ENCODE measurements at regions not wholly inside any gene's neighbourhood (a gene's known extent, or its start where the extent isn't known, plus 50 kb on each side); places are given as distances from the start of the nearest gene placed in this dataset.

DNA sequence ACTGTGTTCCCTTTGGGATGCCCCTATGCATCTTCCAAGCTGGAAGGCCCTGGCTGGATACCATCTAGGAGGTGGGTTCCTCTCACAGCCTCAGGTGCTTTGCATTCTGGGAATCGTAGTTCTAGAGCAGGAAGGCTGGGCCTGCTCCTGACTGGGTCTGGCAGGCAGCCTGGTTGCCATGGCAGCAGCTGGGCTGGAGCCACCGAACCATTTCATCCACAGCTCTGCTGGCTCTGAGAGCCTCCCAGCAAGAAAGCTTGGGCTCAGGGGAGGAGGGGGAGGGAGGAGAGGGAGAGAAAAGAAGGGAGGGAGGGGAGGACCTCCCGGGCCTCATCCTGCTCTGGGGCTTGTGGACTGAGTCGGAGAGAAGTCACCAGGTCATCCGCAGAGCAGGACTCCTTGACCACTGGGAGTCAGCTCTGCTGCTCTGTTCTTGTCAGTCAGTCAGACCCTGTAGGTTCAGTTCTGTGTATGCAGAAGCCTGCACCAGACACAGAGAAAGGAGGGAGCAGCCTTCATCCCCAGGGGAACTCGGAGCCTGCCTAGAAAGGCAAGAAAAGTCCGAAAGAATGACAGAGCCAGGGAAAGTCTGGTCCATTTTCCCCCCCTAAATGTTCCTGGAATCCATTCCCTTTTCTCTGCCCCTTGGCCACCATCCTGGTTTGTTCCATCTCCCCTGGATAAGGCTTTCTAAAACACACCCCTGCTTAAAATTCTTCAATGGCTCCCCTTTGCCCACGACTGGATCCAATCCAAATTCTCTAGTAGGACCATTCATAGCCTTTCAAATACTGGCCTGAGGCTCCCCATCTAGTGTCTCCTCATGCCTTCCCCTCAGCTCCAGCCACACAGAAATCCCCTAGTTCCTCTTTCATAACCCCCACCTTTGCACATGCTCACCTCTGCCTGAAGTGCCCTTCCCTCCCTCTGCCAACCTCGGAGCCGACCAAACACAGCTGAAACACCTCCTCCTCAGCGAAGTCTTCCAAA, 65.4 kb upstream of the ARAP3 start:
- peak; percentile 42 for DNase-seq (ENCODE audit: low spot score)

GRCh38 chr5:141746395-141746794, 64.4 kb upstream of the ARAP3 start:
- DNase-seq (ENCODE audit: low spot score): no peak

GRCh38 chr5:141745390-141745789, 63.4 kb upstream of the ARAP3 start:
- no peak for DNase-seq (ENCODE audit: low spot score)

DNA sequence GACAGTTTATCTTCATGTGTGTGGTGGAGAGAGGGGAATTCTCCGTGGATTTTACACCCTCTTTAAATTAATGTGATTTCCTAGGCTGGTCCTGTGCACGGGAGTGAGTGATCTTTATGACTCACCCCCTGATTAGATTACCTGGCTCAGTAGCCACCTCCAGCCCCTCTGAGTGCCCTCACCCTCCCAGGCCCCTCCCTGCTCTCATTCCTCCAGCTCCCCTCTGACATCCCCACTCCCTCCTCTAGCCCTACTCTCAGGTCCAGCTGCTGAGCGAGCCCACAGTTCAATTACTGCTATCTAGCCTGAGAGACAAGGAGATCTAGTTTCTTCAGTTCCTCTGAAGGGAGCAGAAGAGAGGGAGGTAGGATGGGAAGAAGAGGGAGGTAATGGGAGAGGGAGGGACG, 61.8 kb upstream of the ARAP3 start:
- DNase-seq (ENCODE audit: low spot score): no peak

DNA sequence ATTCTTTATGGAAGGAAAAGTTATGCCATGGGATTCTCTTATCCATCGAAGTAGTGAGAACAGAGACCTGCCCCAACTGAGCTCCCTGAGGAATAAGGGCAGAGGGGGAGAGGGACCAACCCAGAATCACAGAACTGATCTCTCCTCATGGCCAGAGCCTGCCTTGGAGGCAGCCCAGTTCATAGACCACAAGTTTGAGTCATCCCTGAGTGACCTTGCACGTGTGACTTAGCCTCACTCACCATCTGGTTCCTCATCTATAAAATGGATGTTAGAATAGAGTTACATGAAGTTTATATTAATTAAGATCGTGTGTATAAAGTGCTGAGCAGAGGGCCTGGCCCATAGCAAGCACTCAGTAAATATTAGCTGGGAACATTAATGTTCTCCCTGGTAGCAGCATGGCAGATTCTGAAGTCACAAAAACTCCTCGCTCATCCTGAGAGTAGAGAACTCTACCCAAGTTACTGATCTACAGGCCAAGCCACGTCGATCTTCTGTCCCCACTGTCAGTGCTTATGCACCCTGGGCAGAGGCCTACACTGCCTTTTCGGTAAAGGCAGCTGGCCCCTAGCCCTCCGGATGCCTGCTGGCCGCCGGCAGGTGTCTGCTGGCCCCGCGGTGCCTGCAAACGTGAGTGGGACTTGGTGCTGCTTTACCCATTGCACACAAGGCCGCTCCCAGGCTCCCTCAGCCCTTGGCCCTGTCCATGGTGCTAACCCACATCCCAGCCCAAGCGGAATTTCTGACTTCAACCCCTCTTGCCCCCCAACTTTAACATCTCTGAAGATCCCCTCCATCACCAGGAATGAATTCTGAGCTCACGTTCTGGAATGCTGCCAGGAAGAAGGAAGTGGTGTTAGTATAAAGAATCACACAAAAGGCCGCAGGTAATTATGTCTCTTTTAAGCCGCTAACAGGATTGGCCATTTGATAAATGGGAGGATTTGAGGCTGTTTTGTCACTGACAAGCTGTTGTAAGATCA, 61.1 kb upstream of the ARAP3 start:
- DNase-seq (ENCODE audit: low spot score): no peak

DNA sequence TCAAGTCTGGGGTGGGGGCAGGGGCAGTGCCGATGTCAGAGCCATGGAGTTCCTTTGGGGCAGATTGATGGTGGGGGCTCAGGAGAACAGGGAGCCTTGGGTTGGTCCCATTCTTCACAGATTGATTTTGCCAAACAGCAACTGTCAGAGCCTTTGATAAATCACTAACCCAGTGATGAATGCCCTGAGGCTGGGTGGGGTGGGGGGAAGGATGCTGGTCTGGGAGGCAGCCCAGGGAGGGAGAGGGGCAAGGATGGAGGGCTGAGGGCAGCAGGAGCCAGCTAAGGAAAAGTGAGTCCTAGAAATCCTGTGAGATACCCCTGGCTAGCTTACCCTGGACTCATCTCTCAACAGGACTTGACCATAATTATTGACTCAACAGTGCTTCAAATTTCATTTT, 60.1 kb upstream of the ARAP3 start:
- DNase-seq (ENCODE audit: low spot score): no peak

DNA sequence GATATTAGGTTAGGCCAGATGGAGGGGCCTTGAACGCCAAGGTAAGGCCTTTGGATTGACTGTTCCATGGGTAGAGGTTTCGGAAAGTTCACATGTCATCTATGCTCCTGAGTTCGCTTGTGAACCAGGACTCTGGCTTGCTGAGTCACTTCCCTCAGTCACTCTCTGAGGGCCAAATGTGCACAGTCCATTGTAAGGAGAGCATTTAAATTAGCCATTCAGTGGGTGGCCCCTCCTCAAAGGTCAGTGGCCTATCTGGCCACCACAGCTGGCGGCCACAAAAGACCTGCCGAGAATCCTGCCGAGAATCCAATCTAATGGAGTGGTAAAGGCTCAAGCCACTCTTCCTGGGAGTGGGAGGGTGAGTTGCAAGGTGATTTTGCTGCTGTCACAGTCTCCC, 58.9 kb upstream of the ARAP3 start:
- DNase-seq (ENCODE audit: low spot score): no peak

GRCh38 chr5:141737535-141737934, 55.5 kb upstream of the ARAP3 start:
- no peak for DNase-seq (ENCODE audit: low spot score)

DNA sequence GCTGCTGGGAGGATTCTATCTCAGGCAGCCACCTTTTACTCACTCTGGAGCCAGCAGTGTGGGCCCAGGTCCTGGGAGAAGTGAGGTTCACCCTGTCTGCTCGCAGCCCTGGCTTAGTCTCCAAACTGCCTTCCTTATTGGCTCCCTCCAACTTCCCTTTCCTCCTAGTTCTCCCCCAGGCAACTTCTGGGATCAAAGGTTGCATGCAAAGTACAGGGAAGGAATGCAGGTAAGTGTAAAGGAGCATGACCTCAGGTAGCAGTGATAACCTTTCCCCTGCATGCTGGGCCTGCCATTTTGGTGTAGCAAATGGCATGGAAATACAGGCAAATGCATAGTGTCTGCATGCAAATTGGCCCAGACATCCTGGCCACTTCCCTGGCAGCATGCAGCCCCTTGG, 53.8 kb upstream of the ARAP3 start:
- no peak for DNase-seq (ENCODE audit: low spot score)

- peak; percentile 36 for DNase-seq (ENCODE audit: low spot score)
Observed at GRCh38 chr5:141734501-141735229, 52.6 kb upstream of the ARAP3 start.

DNA sequence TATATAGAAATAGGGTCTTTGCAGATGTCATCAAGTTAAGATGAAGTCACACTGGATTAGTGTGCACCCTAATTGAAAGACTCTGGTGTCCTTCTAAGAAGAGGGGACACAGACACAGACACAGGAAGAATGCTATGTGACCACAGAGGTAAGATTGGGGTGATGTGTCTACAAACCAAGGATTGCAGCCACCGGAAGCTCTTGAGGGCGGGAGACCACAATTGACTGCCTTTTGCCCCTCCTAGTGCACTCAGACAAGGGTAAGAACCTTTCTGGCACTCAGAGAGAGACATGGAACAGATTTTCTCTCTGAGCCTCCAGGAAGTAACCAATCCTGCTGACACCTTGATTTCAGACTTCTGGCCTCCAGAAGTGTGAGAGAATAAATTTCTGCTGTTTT, 51.2 kb upstream of the ARAP3 start:
- DNase-seq (ENCODE audit: low spot score): no peak

DNA sequence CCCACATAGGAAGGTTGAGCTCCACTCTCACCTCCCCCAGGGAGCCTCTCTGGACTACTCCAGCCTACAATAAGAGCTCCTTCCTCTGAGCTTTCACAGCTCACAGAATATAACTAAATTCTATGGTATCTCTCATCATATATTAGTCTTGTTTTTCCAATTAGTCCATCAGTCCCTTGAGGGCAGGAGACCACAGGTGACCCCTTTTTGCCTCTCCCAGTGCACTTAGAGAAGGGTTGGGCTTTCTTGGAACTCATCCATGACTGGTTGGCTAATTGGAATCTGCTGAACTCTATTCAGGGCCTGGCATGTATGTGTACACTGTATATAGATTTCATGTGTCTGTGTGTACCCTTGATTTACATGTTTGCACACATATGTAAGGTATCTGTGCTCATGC, 50.4 kb upstream of the ARAP3 start:
- no peak for DNase-seq (ENCODE audit: low spot score)

Data from H4 (cell line).